ENCODE measurements at regions not wholly inside any gene's neighbourhood (a gene's known extent, or its start where the extent isn't known, plus 50 kb on each side); places are given as distances from the start of the nearest gene placed in this dataset.

DNA sequence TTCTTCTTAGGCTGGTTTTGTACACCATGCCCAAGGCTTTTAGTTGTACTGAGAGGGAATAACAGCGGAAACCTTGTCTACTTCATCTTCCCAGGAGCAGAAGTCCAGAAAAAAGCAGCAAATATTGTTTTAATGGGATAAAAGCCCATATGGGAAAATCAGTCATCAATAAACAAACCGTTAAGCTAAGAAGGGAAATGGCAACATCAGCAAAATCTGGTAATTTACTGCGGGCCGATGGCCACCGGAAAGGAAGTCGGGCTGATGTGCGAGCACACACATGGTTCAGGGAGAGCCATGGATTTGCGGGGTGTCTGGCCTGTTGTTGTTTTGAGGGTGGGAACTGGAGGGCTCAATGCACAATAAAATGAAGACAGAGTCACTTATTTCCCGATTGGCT is 300.7 kb upstream of the RAB6C start:
- TF ChIP-seq, protein P1, sequence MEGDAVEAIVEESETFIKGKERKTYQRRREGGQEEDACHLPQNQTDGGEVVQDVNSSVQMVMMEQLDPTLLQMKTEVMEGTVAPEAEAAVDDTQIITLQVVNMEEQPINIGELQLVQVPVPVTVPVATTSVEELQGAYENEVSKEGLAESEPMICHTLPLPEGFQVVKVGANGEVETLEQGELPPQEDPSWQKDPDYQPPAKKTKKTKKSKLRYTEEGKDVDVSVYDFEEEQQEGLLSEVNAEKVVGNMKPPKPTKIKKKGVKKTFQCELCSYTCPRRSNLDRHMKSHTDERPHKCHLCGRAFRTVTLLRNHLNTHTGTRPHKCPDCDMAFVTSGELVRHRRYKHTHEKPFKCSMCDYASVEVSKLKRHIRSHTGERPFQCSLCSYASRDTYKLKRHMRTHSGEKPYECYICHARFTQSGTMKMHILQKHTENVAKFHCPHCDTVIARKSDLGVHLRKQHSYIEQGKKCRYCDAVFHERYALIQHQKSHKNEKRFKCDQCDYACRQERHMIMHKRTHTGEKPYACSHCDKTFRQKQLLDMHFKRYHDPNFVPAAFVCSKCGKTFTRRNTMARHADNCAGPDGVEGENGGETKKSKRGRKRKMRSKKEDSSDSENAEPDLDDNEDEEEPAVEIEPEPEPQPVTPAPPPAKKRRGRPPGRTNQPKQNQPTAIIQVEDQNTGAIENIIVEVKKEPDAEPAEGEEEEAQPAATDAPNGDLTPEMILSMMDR (IDR thresholded peaks at IDR 0.05) = no peak
- H3K27me3 ChIP-seq (ENCODE audit: control insufficient read depth in 1 of 2, insufficient read depth in 2 of 2, low read length in 2 of 2) = no peaks in the 10 kb centered on the region
- H3K36me3 ChIP-seq (ENCODE audit: insufficient read depth, low read length) = no peaks in the 10 kb centered on the region
- no peaks in the 10 kb centered on the region for H3K9me3 ChIP-seq (ENCODE audit: control insufficient read depth in 1 of 2, insufficient read depth in 1 of 2, low read length in 2 of 2)
- H3K27me3 Mint-ChIP-seq = peaks cover 9% of the 10 kb centered on the region
- intact Hi-C loops (cut with DNase I, micrococcal nuclease) = no loop called here
- H3K27ac ChIP-seq (ENCODE audit: low read depth in 1 of 2, low read length in 2 of 2) = no peak overlapping the region
- H3K4me3 Mint-ChIP-seq = no peak overlapping the region
- ChIA-PET CTCF (no interaction called here), POLR2A (no interaction called here)
- no peaks in the 10 kb centered on the region for H3K4me1 ChIP-seq (ENCODE audit: insufficient read depth, low read length)
- ATAC-seq (ENCODE audit: poor library complexity) (no peak), DNase-seq (no peak)
- H3K9me3 Mint-ChIP-seq = no peaks in the 10 kb centered on the region
- no peak overlapping the region for H3K27ac Mint-ChIP-seq
- no peaks in the 10 kb centered on the region for H3K36me3 Mint-ChIP-seq (ENCODE audit: low read depth)
- H3K4me1 Mint-ChIP-seq (ENCODE audit: low read depth) = no peaks in the 10 kb centered on the region
- no peak overlapping the region for H3K4me3 ChIP-seq (ENCODE audit: low read length)

GRCh38 chr2:129681788-129682187 is 297.7 kb upstream of the RAB6C start:
- H3K9me3 Mint-ChIP-seq = no peaks in the 10 kb centered on the region
- H3K4me3 Mint-ChIP-seq = no peak overlapping the region
- intact Hi-C loops (cut with DNase I, micrococcal nuclease) = no loop called here
- DNase-seq = no peak
- H3K27ac Mint-ChIP-seq = no peak overlapping the region
- TF ChIP-seq, protein P1 (IDR thresholded peaks at IDR 0.05) = no peak
- no peaks in the 10 kb centered on the region for H3K4me1 Mint-ChIP-seq (ENCODE audit: low read depth)
- peaks cover 9% of the 10 kb centered on the region for H3K27me3 Mint-ChIP-seq
- no peaks in the 10 kb centered on the region for H3K36me3 Mint-ChIP-seq (ENCODE audit: low read depth)
- CTCF ChIA-PET = no interaction called here
- Histone ChIP-seq H3K27me3 (ENCODE audit: control insufficient read depth in 1 of 2, insufficient read depth in 2 of 2, low read length in 2 of 2) (no peaks in the 10 kb centered on the region), H3K4me3 (ENCODE audit: low read length) (no peak overlapping the region), H3K9me3 (ENCODE audit: control insufficient read depth in 1 of 2, insufficient read depth in 1 of 2, low read length in 2 of 2) (no peaks in the 10 kb centered on the region), H3K36me3 (ENCODE audit: insufficient read depth, low read length) (no peaks in the 10 kb centered on the region), H3K27ac (ENCODE audit: low read depth in 1 of 2, low read length in 2 of 2) (no peak overlapping the region), H3K4me1 (ENCODE audit: insufficient read depth, low read length) (no peaks in the 10 kb centered on the region)
- POLR2A ChIA-PET = no interaction called here
- no peak for ATAC-seq (ENCODE audit: poor library complexity)

- Mint-ChIP-seq H3K4me1 (ENCODE audit: low read depth) (no peaks in the 10 kb centered on the region), H3K27ac (no peak overlapping the region), H3K36me3 (ENCODE audit: low read depth) (no peaks in the 10 kb centered on the region), H3K9me3 (peaks cover 14% of the 10 kb centered on the region), H3K4me3 (no peak overlapping the region), H3K27me3 (peaks cover 8% of the 10 kb centered on the region)
- ATAC-seq (ENCODE audit: poor library complexity) = no peak
- TF ChIP-seq, protein P1 (IDR thresholded peaks at IDR 0.05) = no peak
- Histone ChIP-seq H3K9me3 (ENCODE audit: control insufficient read depth in 1 of 2, insufficient read depth in 1 of 2, low read length in 2 of 2) (peaks cover 0 to 5% of the 10 kb centered on the region in 2 experiments), H3K4me3 (ENCODE audit: low read length) (no peak overlapping the region), H3K27ac (ENCODE audit: low read depth in 1 of 2, low read length in 2 of 2) (no peak overlapping the region), H3K4me1 (ENCODE audit: insufficient read depth, low read length) (no peaks in the 10 kb centered on the region), H3K36me3 (ENCODE audit: insufficient read depth, low read length) (no peaks in the 10 kb centered on the region), H3K27me3 (ENCODE audit: control insufficient read depth in 1 of 2, insufficient read depth in 2 of 2, low read length in 2 of 2) (peaks cover 0 to 5% of the 10 kb centered on the region in 2 experiments)
- DNase-seq = no peak
- intact Hi-C loops (cut with DNase I, micrococcal nuclease) = no loop called here
- ChIA-PET POLR2A (no interaction called here), CTCF (no interaction called here)
Observed at GRCh38 chr2:129689653-129690448, 289.6 kb upstream of the RAB6C start.

Measured in CD4-positive, alpha-beta T cell (primary cell).